HEK293 (cell line): ENCODE measurements at regions not wholly inside any gene's neighbourhood (a gene's known extent, or its start where the extent isn't known, plus 50 kb on each side); places are given as distances from the start of the nearest gene placed in this dataset.

Experiments used
- CTCF ChIA-PET: fragments of 350-600 bp; formaldehyde crosslinking; extraction: SDS; loops from one replicate; lab custom pipeline; 2021; ENCODE audit warnings: antibody characterized with exemption; lab: Yijun Ruan, JAX
- POLR2A ChIA-PET: fragments of 300-600 bp; formaldehyde crosslinking; extraction: SDS; loops from one replicate; lab custom pipeline; 2020; ENCODE audit warnings: antibody characterized with exemption, inconsistent platforms; lab: Yijun Ruan, JAX
- H3K27ac ChIP-seq: fragments of 200-500 bp; sonication (Bioruptor generic); 2 replicates; pipeline ENCODE4 v1.5.1; 2014; ENCODE audit warnings: low read depth, low read length, control low read depth, inconsistent platforms; ENCODE audit errors: extremely low read depth
- H3K36me3 ChIP-seq, 2 experiments: fragments of 200-500 bp in 1 of 2; sonication (Bioruptor generic) in 1 of 2; 1 replicate in 1 of 2; 2 replicates in 1 of 2; pipeline ENCODE4 v1.5.1; 2014 to 2017; ENCODE audit warnings: inconsistent platforms in 2 of 2, low read length in 2 of 2; ENCODE audit not compliant: control insufficient read depth in 2 of 2, insufficient read depth in 1 of 2
- H3K4me1 ChIP-seq: fragments of 200-500 bp; sonication (Bioruptor generic); 2 replicates; pipeline ENCODE4 v1.5.1; 2014; ENCODE audit warnings: mild to moderate bottlenecking, low read length, inconsistent platforms; ENCODE audit not compliant: control insufficient read depth, insufficient read depth
- H3K4me3 ChIP-seq: 2 replicates; pipeline ENCODE4 v1.5.1; 2011; ENCODE audit warnings: low read depth, mild to moderate bottlenecking, control low read depth, low read length, moderate library complexity
- H3K9me3 ChIP-seq: fragments of 200-500 bp; sonication (Bioruptor generic); 2 replicates; pipeline ENCODE4 v1.5.1; 2014; ENCODE audit warnings: low read depth, low read length, inconsistent platforms; ENCODE audit not compliant: control insufficient read depth, insufficient read depth
- REST ChIP-seq: fragments of 450-650 bp; formaldehyde crosslinking; IDR thresholded peaks from 2 replicates; pipeline ENCODE4 v1.5.1; 2016; ENCODE audit warnings: missing biosample characterization, missing genetic modification characterization
- SALL2 ChIP-seq: fragments of 450-650 bp; formaldehyde crosslinking; IDR thresholded peaks from 2 replicates; pipeline ENCODE4 v1.5.0; 2017; ENCODE audit warnings: missing biosample characterization, mild to moderate bottlenecking, missing genetic modification characterization, borderline replicate concordance
- SCRT2 ChIP-seq: fragments of 450-650 bp; formaldehyde crosslinking; IDR thresholded peaks from 2 replicates; pipeline ENCODE4 v1.5.1; 2016; ENCODE audit warnings: missing biosample characterization, missing genetic modification characterization
- SETDB1 ChIP-seq: IDR thresholded peaks from one replicate; pipeline ENCODE4 v1.6.1; 2017; ENCODE audit warnings: mild to moderate bottlenecking, low read length, moderate library complexity, mixed read lengths; ENCODE audit not compliant: insufficient read length
- ZEB2 ChIP-seq: fragments of 450-650 bp; formaldehyde crosslinking; IDR thresholded peaks from 2 replicates; pipeline ENCODE4 v1.5.1; 2016; ENCODE audit warnings: missing biosample characterization, missing genetic modification characterization
- ZFP3 ChIP-seq: fragments of 450-650 bp; formaldehyde crosslinking; IDR thresholded peaks from 2 replicates; pipeline ENCODE4 v1.5.1; 2016; ENCODE audit warnings: low read depth, missing biosample characterization, missing genetic modification characterization
- ZFP41 ChIP-seq: fragments of 450-650 bp; formaldehyde crosslinking; IDR thresholded peaks from 2 replicates; pipeline ENCODE4 v1.5.1; 2016; ENCODE audit warnings: missing biosample characterization, missing genetic modification characterization, borderline replicate concordance
- ZFP69B ChIP-seq: fragments of 450-650 bp; formaldehyde crosslinking; IDR thresholded peaks from 2 replicates; pipeline ENCODE4 v1.5.1; 2016; ENCODE audit warnings: missing biosample characterization, missing genetic modification characterization
- ZNF112 ChIP-seq: fragments of 450-650 bp; formaldehyde crosslinking; IDR thresholded peaks from 2 replicates; pipeline ENCODE4 v1.5.0; 2017; ENCODE audit warnings: missing biosample characterization, missing genetic modification characterization
- ZNF16 ChIP-seq: fragments of 450-650 bp; formaldehyde crosslinking; IDR thresholded peaks from 2 replicates; pipeline ENCODE4 v1.5.1; 2016; ENCODE audit warnings: low read depth, missing biosample characterization, missing genetic modification characterization
- ZNF248 ChIP-seq: fragments of 450-650 bp; formaldehyde crosslinking; IDR thresholded peaks from 2 replicates; pipeline ENCODE4 v1.5.1; 2017; ENCODE audit warnings: missing biosample characterization, missing genetic modification characterization
- ZNF266 ChIP-seq: fragments of 450-650 bp; formaldehyde crosslinking; IDR thresholded peaks from 2 replicates; pipeline ENCODE4 v1.5.1; 2016; ENCODE audit warnings: missing biosample characterization, missing genetic modification characterization, low read depth
- ZNF311 ChIP-seq: fragments of 450-650 bp; formaldehyde crosslinking; IDR thresholded peaks from 2 replicates; pipeline ENCODE4 v1.5.1; 2017; ENCODE audit warnings: missing biosample characterization, missing genetic modification characterization, borderline replicate concordance
- ZNF433 ChIP-seq: fragments of 450-650 bp; formaldehyde crosslinking; IDR thresholded peaks from 2 replicates; pipeline ENCODE4 v1.5.1; 2016; ENCODE audit warnings: missing biosample characterization, missing genetic modification characterization, low read depth
- ZNF585B ChIP-seq: fragments of 450-650 bp; formaldehyde crosslinking; IDR thresholded peaks from 2 replicates; pipeline ENCODE4 v1.5.1; 2016; ENCODE audit warnings: missing biosample characterization, missing genetic modification characterization
- ZNF621 ChIP-seq: fragments of 450-650 bp; formaldehyde crosslinking; IDR thresholded peaks from 2 replicates; pipeline ENCODE4 v1.5.1; 2017; ENCODE audit warnings: missing biosample characterization, missing genetic modification characterization
- ZNF664 ChIP-seq: fragments of 450-650 bp; formaldehyde crosslinking; IDR thresholded peaks from 2 replicates; pipeline ENCODE4 v1.5.1; 2016; ENCODE audit warnings: missing biosample characterization, missing genetic modification characterization
- ZNF670 ChIP-seq: fragments of 450-650 bp; formaldehyde crosslinking; IDR thresholded peaks from 2 replicates; pipeline ENCODE4 v1.5.1; 2016; ENCODE audit warnings: missing biosample characterization, missing genetic modification characterization, low read depth
- ZNF830 ChIP-seq: fragments of 450-650 bp; IDR thresholded peaks from 2 replicates; pipeline ENCODE4 v1.5.0; 2018; ENCODE audit warnings: missing biosample characterization, missing genetic modification characterization, low read depth, mild to moderate bottlenecking, moderate library complexity
- TF ChIP-seq, protein P1 (sequence below): fragments of 450-650 bp; formaldehyde crosslinking; IDR thresholded peaks from 2 replicates; pipeline ENCODE4 v1.5.1; 2016; ENCODE audit warnings: missing biosample characterization, missing genetic modification characterization

- no peak for TF ChIP-seq ZFP41 (tag by site-specific recombination)
- no peak for TF ChIP-seq ZNF670
- no peak for TF ChIP-seq ZNF664
Measured at GRCh38 chr5:112560371-112560770, 141.3 kb upstream of the EPB41L4A start (continued).

DNA sequence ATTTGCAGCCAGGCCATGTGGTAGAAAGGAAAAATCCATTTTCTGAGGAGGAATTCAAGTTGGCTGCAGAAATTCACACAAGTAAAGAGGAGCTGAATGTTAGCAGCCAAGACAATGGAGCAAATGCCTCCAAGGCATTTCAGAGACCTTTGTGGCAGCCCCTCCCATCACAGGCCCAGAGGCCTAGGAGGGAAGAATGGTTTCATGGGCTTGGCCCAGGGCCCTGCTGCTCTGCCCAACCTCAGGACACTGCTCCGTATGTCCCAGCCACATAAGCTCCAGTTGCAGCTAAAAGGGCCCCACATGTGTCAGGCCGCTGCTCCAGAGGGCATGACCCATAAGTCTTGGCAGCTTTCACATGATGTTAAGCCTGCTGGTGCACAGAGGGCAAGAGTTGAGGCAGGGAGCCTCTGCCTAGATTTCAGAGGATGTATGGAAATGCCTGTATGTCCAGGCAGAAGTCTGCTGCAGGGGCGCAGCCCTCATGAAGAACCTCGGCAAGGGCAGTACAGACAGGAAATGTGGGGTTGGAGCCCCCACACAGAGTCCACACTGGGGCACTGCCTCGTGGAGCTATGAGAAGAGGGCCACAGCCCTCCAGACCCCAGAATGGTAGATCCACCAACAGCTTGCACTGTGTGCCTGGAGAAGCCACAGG, 144.2 kb upstream of the EPB41L4A start:
- peak; percentile 93 for TF ChIP-seq ZNF585B
- TF ChIP-seq ZNF621 (tag by site-specific recombination), result no peak
- TF ChIP-seq SETDB1, result peak; percentile 68
- no peaks in the 10 kb centered on the region for H3K4me1 ChIP-seq
- H3K9me3 ChIP-seq, result no peaks in the 10 kb centered on the region
- H3K36me3 ChIP-seq, result no peaks in the 10 kb centered on the region
- POLR2A ChIA-PET, result no interaction called here
- no peak overlapping the region for H3K4me3 ChIP-seq
- CTCF ChIA-PET, result interaction anchor here (0.5 to 0.6 kb wide), 2 partner anchors 229 to 363 kb away, joined by 3 read pairs; no protein-coding TSS in a partner anchor
- no peak overlapping the region for H3K27ac ChIP-seq

DNA sequence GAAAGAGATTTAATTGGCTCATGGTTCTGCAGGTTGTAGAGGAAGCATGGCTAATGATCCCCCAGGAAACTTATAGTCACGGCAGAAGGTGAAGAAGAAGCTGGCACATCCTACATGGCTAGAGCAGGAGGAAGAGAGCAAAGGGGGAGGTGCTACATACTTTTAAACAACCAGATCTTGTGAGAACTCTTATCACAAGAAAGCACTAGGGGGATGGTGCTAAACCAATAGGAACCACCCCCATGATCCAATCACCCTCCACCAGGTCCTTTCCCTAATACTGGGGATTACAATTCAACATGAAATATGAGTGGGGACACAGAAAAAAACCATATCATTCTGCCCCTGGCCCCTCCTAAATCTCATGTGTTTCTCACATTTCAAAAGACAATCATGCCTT, 147.2 kb upstream of the EPB41L4A start:
- Histone ChIP-seq H3K4me3 (no peak overlapping the region), H3K27ac (no peak overlapping the region), H3K9me3 (no peaks in the 10 kb centered on the region), H3K4me1 (no peaks in the 10 kb centered on the region), H3K36me3 (no peaks in the 10 kb centered on the region)
- TF ChIP-seq ZFP69B (tag by site-specific recombination) (no peak), ZNF311 (tag by site-specific recombination) (no peak), ZNF112 (tag by site-specific recombination) (no peak), ZNF433 (tag by site-specific recombination) (no peak), ZNF16 (tag by site-specific recombination) (no peak), ZNF266 (tag by site-specific recombination) (no peak), ZEB2 (tag by site-specific recombination) (no peak), ZNF248 (tag by site-specific recombination) (no peak), SCRT2 (tag by site-specific recombination) (no peak), ZFP3 (tag by site-specific recombination) (no peak), REST (tag by site-specific recombination) (no peak), ZNF830 (no peak), SALL2 (no peak)
- TF ChIP-seq, protein P1, sequence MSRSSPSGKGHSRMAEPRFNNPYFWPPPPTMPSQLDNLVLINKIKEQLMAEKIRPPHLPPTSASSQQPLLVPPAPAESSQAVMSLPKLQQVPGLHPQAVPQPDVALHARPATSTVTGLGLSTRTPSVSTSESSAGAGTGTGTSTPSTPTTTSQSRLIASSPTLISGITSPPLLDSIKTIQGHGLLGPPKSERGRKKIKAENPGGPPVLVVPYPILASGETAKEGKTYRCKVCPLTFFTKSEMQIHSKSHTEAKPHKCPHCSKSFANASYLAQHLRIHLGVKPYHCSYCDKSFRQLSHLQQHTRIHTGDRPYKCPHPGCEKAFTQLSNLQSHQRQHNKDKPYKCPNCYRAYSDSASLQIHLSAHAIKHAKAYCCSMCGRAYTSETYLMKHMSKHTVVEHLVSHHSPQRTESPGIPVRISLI (tag by site-specific recombination), result no peak
- ChIA-PET POLR2A (no interaction called here), CTCF (interaction anchor here (1.4 kb wide), 1 partner anchor 15 kb away, joined by 3 read pairs; no protein-coding TSS in a partner anchor)
